Activated naive CD8-positive, alpha-beta T cell treated with anti-CD3 and anti-CD28 coated beads, Interleukin-2, amount 50 U/mL, for 24 hours (primary cell): ENCODE measurements at regions not wholly inside any gene's neighbourhood (a gene's known extent, or its start where the extent isn't known, plus 50 kb on each side); places are given as distances from the start of the nearest gene placed in this dataset.

Experiments used
- ATAC-seq: fragments of 150-1000 bp; cut with Tn5 transposase; one replicate; pipeline ENCODE4 v1.10.0; 2021
- DNase-seq: peaks from one replicate; pipeline ENCODE4 v3.0.0; 2021
- H3K27ac Mint-ChIP-seq: one replicate; pipeline ENCODE4 v1.8.0; 2021; ENCODE audit warnings: mild to moderate bottlenecking, mixed read lengths
- H3K27me3 Mint-ChIP-seq: one replicate; pipeline ENCODE4 v1.8.0; 2021; ENCODE audit warnings: mixed read lengths
- H3K36me3 Mint-ChIP-seq: one replicate; pipeline ENCODE4 v1.8.0; 2021; ENCODE audit warnings: low read depth, mixed read lengths
- H3K4me1 Mint-ChIP-seq: one replicate; pipeline ENCODE4 v1.8.0; 2021; ENCODE audit warnings: mixed read lengths
- H3K4me3 Mint-ChIP-seq: one replicate; pipeline ENCODE4 v1.8.0; 2021; ENCODE audit warnings: mild to moderate bottlenecking, moderate library complexity, mixed read lengths
- H3K9me3 Mint-ChIP-seq: one replicate; pipeline ENCODE4 v1.8.0; 2021; ENCODE audit warnings: mixed read lengths

- no peaks in the 10 kb centered on the region for H3K27me3 Mint-ChIP-seq
- peaks cover 35% of the 10 kb centered on the region for H3K4me1 Mint-ChIP-seq
- DNase-seq, result peak; percentile 58
- peak; percentile 66 for ATAC-seq
- peaks cover 2% of the 10 kb centered on the region for H3K36me3 Mint-ChIP-seq
- peak overlapping the region; percentile 60 for H3K27ac Mint-ChIP-seq
- H3K9me3 Mint-ChIP-seq, result no peaks in the 10 kb centered on the region
- H3K4me3 Mint-ChIP-seq, result peak overlapping the region; percentile 10
Observed at GRCh38 chr3:43181202-43181821, 75.4 kb upstream of the POMGNT2 start.

- Mint-ChIP-seq H3K9me3 (no peaks in the 10 kb centered on the region), H3K36me3 (peaks cover 2% of the 10 kb centered on the region), H3K4me3 (peak overlapping the region; percentile 10), H3K27me3 (no peaks in the 10 kb centered on the region), H3K27ac (peak overlapping the region; percentile 60), H3K4me1 (peaks cover 35% of the 10 kb centered on the region)
- ATAC-seq (no peak), DNase-seq (no peak)
Observed at GRCh38 chr3:43180694-43181093, 74.8 kb upstream of the POMGNT2 start.

GRCh38 chr3:43180027-43180426 is 74.1 kb upstream of the POMGNT2 start:
- peak overlapping the region; percentile 80 for H3K27ac Mint-ChIP-seq
- H3K4me3 Mint-ChIP-seq, result peak overlapping the region; percentile 30
- H3K9me3 Mint-ChIP-seq, result no peaks in the 10 kb centered on the region
- ATAC-seq (peak; percentile 72), DNase-seq (no peak)
- peaks cover 35% of the 10 kb centered on the region for H3K4me1 Mint-ChIP-seq
- H3K36me3 Mint-ChIP-seq, result peaks cover 2% of the 10 kb centered on the region
- no peaks in the 10 kb centered on the region for H3K27me3 Mint-ChIP-seq

- Mint-ChIP-seq H3K27ac (peak overlapping the region; percentile 80), H3K4me1 (peaks cover 35% of the 10 kb centered on the region), H3K36me3 (peaks cover 8% of the 10 kb centered on the region), H3K27me3 (no peaks in the 10 kb centered on the region), H3K9me3 (peaks cover 6% of the 10 kb centered on the region), H3K4me3 (no peak overlapping the region)
- no peak for ATAC-seq
- no peak for DNase-seq
Observed at GRCh38 chr3:43178891-43179366, 73.0 kb upstream of the POMGNT2 start.

GRCh38 chr3:43177085-43177484 is 71.2 kb upstream of the POMGNT2 start:
- Mint-ChIP-seq H3K4me3 (no peak overlapping the region), H3K9me3 (peaks cover 21% of the 10 kb centered on the region), H3K4me1 (peaks cover 34% of the 10 kb centered on the region), H3K36me3 (peaks cover 14% of the 10 kb centered on the region), H3K27ac (no peak overlapping the region), H3K27me3 (no peaks in the 10 kb centered on the region)
- no peak for ATAC-seq
- DNase-seq, result no peak

GRCh38 chr3:43176666-43177065 is 70.8 kb upstream of the POMGNT2 start:
- H3K4me1 Mint-ChIP-seq, result peaks cover 33% of the 10 kb centered on the region
- peaks cover 14% of the 10 kb centered on the region for H3K36me3 Mint-ChIP-seq
- no peak overlapping the region for H3K4me3 Mint-ChIP-seq
- peaks cover 21% of the 10 kb centered on the region for H3K9me3 Mint-ChIP-seq
- DNase-seq, result no peak
- no peak for ATAC-seq
- no peak overlapping the region for H3K27ac Mint-ChIP-seq
- no peaks in the 10 kb centered on the region for H3K27me3 Mint-ChIP-seq

GRCh38 chr3:43175541-43175940 is 69.7 kb upstream of the POMGNT2 start:
- H3K4me1 Mint-ChIP-seq, result peaks cover 22% of the 10 kb centered on the region
- no peak overlapping the region for H3K4me3 Mint-ChIP-seq
- no peak overlapping the region for H3K27ac Mint-ChIP-seq
- DNase-seq (no peak), ATAC-seq (no peak)
- peaks cover 21% of the 10 kb centered on the region for H3K9me3 Mint-ChIP-seq
- H3K27me3 Mint-ChIP-seq, result no peaks in the 10 kb centered on the region
- peaks cover 14% of the 10 kb centered on the region for H3K36me3 Mint-ChIP-seq

GRCh38 chr3:43173949-43174348 is 68.1 kb upstream of the POMGNT2 start:
- peaks cover 21% of the 10 kb centered on the region for H3K9me3 Mint-ChIP-seq
- no peak overlapping the region for H3K4me3 Mint-ChIP-seq
- peaks cover 12% of the 10 kb centered on the region for H3K36me3 Mint-ChIP-seq
- H3K27me3 Mint-ChIP-seq, result no peaks in the 10 kb centered on the region
- DNase-seq, result no peak
- no peak for ATAC-seq
- H3K4me1 Mint-ChIP-seq, result peaks cover 6% of the 10 kb centered on the region
- H3K27ac Mint-ChIP-seq, result no peak overlapping the region

GRCh38 chr3:43171748-43172147 is 65.9 kb upstream of the POMGNT2 start:
- ATAC-seq (no peak), DNase-seq (no peak)
- Mint-ChIP-seq H3K36me3 (peaks cover 16% of the 10 kb centered on the region), H3K9me3 (peaks cover 28% of the 10 kb centered on the region), H3K27me3 (no peaks in the 10 kb centered on the region), H3K4me3 (no peak overlapping the region), H3K27ac (no peak overlapping the region), H3K4me1 (no peaks in the 10 kb centered on the region)

- Mint-ChIP-seq H3K36me3 (peaks cover 20% of the 10 kb centered on the region), H3K27me3 (no peaks in the 10 kb centered on the region)
Observed at GRCh38 chr3:43170553-43170952, 64.7 kb upstream of the POMGNT2 start.

GRCh38 chr3:43169987-43170386 is 64.1 kb upstream of the POMGNT2 start:
- DNase-seq, result no peak
- Mint-ChIP-seq H3K4me1 (no peaks in the 10 kb centered on the region), H3K9me3 (peaks cover 41% of the 10 kb centered on the region), H3K36me3 (peaks cover 20% of the 10 kb centered on the region), H3K27ac (no peak overlapping the region), H3K4me3 (no peak overlapping the region), H3K27me3 (no peaks in the 10 kb centered on the region)
- ATAC-seq, result no peak

More at GRCh38 chr3:43170553-43170952, 64.7 kb upstream of the POMGNT2 start:
- Mint-ChIP-seq H3K9me3 (peaks cover 40% of the 10 kb centered on the region), H3K4me1 (no peaks in the 10 kb centered on the region), H3K4me3 (no peak overlapping the region), H3K27ac (no peak overlapping the region)
- ATAC-seq (no peak), DNase-seq (no peak)

GRCh38 chr3:43166406-43166805 is 60.5 kb upstream of the POMGNT2 start:
- DNase-seq (no peak), ATAC-seq (no peak)
- H3K4me1 Mint-ChIP-seq, result peaks cover 21% of the 10 kb centered on the region
- no peaks in the 10 kb centered on the region for H3K27me3 Mint-ChIP-seq
- H3K9me3 Mint-ChIP-seq, result peaks cover 20% of the 10 kb centered on the region
- no peak overlapping the region for H3K4me3 Mint-ChIP-seq
- no peak overlapping the region for H3K27ac Mint-ChIP-seq
- peaks cover 8% of the 10 kb centered on the region for H3K36me3 Mint-ChIP-seq

GRCh38 chr3:43165786-43166185 is 59.9 kb upstream of the POMGNT2 start:
- H3K4me3 Mint-ChIP-seq, result no peak overlapping the region
- no peak for ATAC-seq
- H3K27ac Mint-ChIP-seq, result no peak overlapping the region
- peaks cover 8% of the 10 kb centered on the region for H3K36me3 Mint-ChIP-seq
- peaks cover 20% of the 10 kb centered on the region for H3K9me3 Mint-ChIP-seq
- H3K27me3 Mint-ChIP-seq, result no peaks in the 10 kb centered on the region
- no peak for DNase-seq
- peaks cover 21% of the 10 kb centered on the region for H3K4me1 Mint-ChIP-seq

GRCh38 chr3:43163895-43164493 is 58.1 kb upstream of the POMGNT2 start:
- Mint-ChIP-seq H3K36me3 (peaks cover 8% of the 10 kb centered on the region), H3K27ac (no peak overlapping the region), H3K9me3 (peaks cover 20% of the 10 kb centered on the region), H3K4me3 (no peak overlapping the region), H3K27me3 (no peaks in the 10 kb centered on the region), H3K4me1 (peaks cover 21% of the 10 kb centered on the region)
- DNase-seq, result no peak
- no peak for ATAC-seq

- H3K4me1 Mint-ChIP-seq, result peaks cover 21% of the 10 kb centered on the region
- peak overlapping the region; percentile 81 for H3K27ac Mint-ChIP-seq
- DNase-seq (no peak), ATAC-seq (peak; percentile 41)
- peaks cover 8% of the 10 kb centered on the region for H3K36me3 Mint-ChIP-seq
- peak overlapping the region; percentile 73 for H3K4me3 Mint-ChIP-seq
- H3K9me3 Mint-ChIP-seq, result peaks cover 16% of the 10 kb centered on the region
- no peaks in the 10 kb centered on the region for H3K27me3 Mint-ChIP-seq
Observed at GRCh38 chr3:43162230-43163084, 56.6 kb upstream of the POMGNT2 start.
